Colonic mucosa (tissue), 4 donors: ENCODE measurements at regions not wholly inside any gene's neighbourhood (a gene's known extent, or its start where the extent isn't known, plus 50 kb on each side); places are given as distances from the start of the nearest gene placed in this dataset.

Experiments
- DNase-seq: peaks from one replicate; pipeline ENCODE4 v3.0.0-alpha.2; 2020
- H3K27ac ChIP-seq: fragments of 200-600 bp; one replicate; pipeline ENCODE4 v1.8.0; 2021
- H3K27me3 ChIP-seq: fragments of 200-600 bp; one replicate; pipeline ENCODE4 v1.8.0; 2021
- H3K36me3 ChIP-seq: fragments of 200-600 bp; one replicate; pipeline ENCODE4 v1.8.0; 2021
- H3K4me1 ChIP-seq: fragments of 200-600 bp; one replicate; pipeline ENCODE4 v1.8.0; 2021; ENCODE audit warnings: mild to moderate bottlenecking
- H3K4me3 ChIP-seq: fragments of 200-600 bp; one replicate; pipeline ENCODE4 v1.8.0; 2021
- H3K9ac ChIP-seq, 2 donors: one replicate each; pipeline ENCODE4 v1.7.0; 2013; ENCODE audit warnings: control low read depth in 2 of 2, low read depth in 2 of 2, low read length in 2 of 2
- H3K9me3 ChIP-seq: fragments of 200-600 bp; one replicate; pipeline ENCODE4 v1.8.0; 2021
- CTCF ChIP-seq: fragments of 200-600 bp; IDR thresholded peaks from one replicate; pipeline ENCODE4 v1.8.0; 2022; ENCODE audit warnings: antibody characterized with exemption, mild to moderate bottlenecking
- intact Hi-C: fragments of 100-400 bp; cut with DNase I; formaldehyde crosslinking; loops from one replicate; pipeline ENCODE4 v1.14.1; 2022
- donor health status: healthy.
- donor health status: DM: no; HTN: no; CAD: no.
- donor health status: DM: no; HTN: no; CAD: no.

DNA sequence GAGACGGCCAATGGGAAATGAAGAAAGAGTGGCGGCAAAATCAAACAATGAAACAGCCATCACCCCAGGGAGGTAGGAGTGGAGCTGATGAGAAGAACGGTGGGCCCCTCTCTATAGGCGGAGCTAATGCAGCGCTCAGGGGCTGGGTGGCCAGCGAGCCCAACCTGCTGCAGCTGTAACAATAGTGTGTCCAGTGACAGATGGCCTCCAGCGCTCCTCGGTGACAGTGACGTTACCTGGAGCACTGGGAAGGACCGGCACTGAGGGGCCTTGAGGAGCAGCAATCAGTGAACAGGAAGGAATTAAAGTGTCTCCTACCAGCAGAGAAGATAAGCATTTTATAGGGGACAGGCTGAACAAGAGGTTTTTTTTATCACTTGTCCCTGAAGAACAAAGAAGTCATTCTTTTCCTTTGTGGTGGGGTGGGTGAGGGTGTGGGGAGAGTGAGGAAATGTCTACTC, 81.6 kb downstream of the FOXA2 start:
- H3K4me1 ChIP-seq: no peaks in the 10 kb centered on the region
- no peak overlapping the region for H3K9ac ChIP-seq
- H3K27me3 ChIP-seq: no peaks in the 10 kb centered on the region
- H3K36me3 ChIP-seq: no peaks in the 10 kb centered on the region
- H3K4me3 ChIP-seq: no peak overlapping the region
- TF ChIP-seq CTCF: no peak
- intact Hi-C loops: no loop called here
- H3K27ac ChIP-seq: peak overlapping the region; percentile 49
- no peaks in the 10 kb centered on the region for H3K9me3 ChIP-seq
- peak; percentile 78 for DNase-seq

- Histone ChIP-seq H3K9ac (no peak overlapping the region), H3K4me3 (no peak overlapping the region), H3K27me3 (no peaks in the 10 kb centered on the region), H3K4me1 (no peaks in the 10 kb centered on the region), H3K36me3 (no peaks in the 10 kb centered on the region), H3K27ac (peak overlapping the region; percentile 23), H3K9me3 (no peaks in the 10 kb centered on the region)
- DNase-seq: no peak
- intact Hi-C loops: no loop called here
- no peak for TF ChIP-seq CTCF
Measured at GRCh38 chr20:22501566-22502344, 82.6 kb downstream of the FOXA2 start.

DNA sequence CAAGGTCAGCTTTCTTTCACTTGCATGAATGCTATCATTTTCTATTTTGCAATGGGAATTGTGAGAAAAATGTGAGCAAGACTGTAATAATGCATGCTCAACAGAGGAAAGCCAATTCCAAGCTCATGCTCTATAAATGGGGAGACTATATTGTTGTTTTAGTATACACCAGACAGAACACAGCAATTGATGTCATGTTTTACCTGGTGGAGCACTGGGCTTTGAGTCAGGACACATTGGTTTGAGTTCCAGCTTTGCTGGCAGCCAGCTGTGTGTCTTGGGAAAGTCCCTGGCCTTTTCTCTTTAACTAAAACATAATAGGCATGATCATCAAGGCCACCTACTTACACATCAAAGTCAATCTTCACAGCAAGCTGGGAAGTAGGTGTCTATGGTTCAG, 83.3 kb downstream of the FOXA2 start:
- Histone ChIP-seq H3K27me3 (no peaks in the 10 kb centered on the region), H3K27ac (no peak overlapping the region), H3K9ac (no peak overlapping the region), H3K4me3 (no peak overlapping the region), H3K36me3 (no peaks in the 10 kb centered on the region), H3K9me3 (no peaks in the 10 kb centered on the region), H3K4me1 (no peaks in the 10 kb centered on the region)
- no peak for DNase-seq
- intact Hi-C loops: no loop called here
- no peak for TF ChIP-seq CTCF

DNA sequence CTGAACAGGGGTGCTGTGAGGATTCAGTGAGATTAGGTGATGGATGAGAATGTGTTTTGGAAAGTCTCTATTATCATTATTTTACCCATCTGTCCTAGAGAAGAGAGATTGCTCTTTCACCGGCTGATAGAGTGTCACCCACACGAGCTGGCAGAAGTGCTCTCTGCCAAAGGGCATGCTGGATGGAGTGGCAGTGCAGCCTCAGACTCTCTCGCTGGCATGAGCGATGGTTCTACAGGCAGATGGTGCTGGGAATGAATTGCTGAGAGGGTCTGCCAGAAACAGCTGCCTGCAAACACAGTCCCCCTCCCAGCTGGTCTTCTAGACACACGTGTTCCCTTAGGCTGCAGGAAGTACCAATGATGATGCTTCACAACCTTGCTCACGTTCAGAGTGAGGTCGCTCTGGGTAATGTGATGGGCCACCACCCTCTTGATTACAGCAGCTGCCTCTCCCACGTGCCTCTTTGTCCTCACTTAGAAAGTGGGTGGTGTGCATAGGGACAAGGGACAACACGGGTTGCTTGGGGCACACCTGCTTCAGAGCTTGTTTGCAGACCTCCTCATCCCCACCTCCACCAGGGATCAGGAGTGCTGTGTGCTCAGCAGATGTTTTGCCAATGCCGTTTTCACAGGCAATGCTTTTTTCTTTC, 84.7 kb downstream of the FOXA2 start:
- Histone ChIP-seq H3K4me1 (no peaks in the 10 kb centered on the region), H3K27ac (no peak overlapping the region), H3K9me3 (no peaks in the 10 kb centered on the region), H3K9ac (no peak overlapping the region), H3K4me3 (no peak overlapping the region), H3K27me3 (no peaks in the 10 kb centered on the region), H3K36me3 (no peaks in the 10 kb centered on the region)
- TF ChIP-seq CTCF: no peak
- DNase-seq: peak; percentile 64
- intact Hi-C loops: no loop called here

GRCh38 chr20:22496817-22497216, 87.6 kb downstream of the FOXA2 start:
- no peak overlapping the region for H3K4me3 ChIP-seq
- H3K27me3 ChIP-seq: no peaks in the 10 kb centered on the region
- H3K4me1 ChIP-seq: no peaks in the 10 kb centered on the region
- H3K9me3 ChIP-seq: no peaks in the 10 kb centered on the region
- H3K36me3 ChIP-seq: no peaks in the 10 kb centered on the region
- no peak overlapping the region for H3K27ac ChIP-seq
- H3K9ac ChIP-seq: no peak overlapping the region
- intact Hi-C loops: no loop called here
- no peak for TF ChIP-seq CTCF
- DNase-seq: no peak
